ENCODE measurements at regions not wholly inside any gene's neighbourhood (a gene's known extent, or its start where the extent isn't known, plus 50 kb on each side); places are given as distances from the start of the nearest gene placed in this dataset.

DNA sequence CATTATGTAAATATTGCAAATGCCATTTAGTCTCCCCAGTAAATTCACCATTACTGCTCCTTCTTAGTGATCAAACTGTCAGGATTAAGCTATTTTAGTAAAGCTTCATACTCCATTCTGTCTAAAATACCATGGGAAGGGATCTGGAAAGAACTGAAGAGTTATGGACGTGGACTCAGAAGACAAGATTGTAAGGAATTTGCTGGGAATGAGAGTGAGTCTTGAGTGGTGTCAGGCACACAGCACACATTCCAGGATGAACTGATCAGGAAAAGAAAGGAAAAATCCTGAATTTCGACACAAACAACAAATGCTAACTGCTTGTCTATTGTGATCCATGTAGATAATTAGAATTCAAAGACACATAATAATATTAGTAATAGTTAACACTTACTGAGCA, 311.0 kb downstream of the CENPC start:
- no peaks in the 10 kb centered on the region for H3K9me3 ChIP-seq (ENCODE audit: low read length)
- BruUV-seq (replicated peaks) = no TSS peak

DNA sequence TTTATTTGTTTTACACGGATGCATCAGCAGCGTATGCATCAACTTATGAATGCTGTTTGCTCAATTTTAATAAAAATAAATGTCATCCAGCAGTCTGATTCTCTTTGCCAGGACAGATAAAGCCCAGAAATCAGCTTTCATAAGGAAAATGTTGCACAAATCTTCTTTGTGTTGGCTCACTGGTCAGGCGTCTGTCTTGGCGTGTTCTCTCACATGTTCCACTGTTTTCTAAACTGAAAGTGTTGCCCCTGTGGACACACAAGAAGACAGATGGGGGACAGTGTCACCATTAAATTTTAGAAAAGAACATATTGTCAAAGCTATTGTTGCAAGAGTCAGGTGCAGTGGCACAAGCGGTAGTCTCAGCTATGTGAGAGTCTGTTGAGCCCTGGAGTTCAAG, 316.2 kb downstream of the CENPC start:
- no peak for TF ChIP-seq EZH2phosphoT487 (IDR thresholded peaks at IDR 0.05; ENCODE audit: borderline replicate concordance, low read depth, low read length)
- TF ChIP-seq, protein P1, sequence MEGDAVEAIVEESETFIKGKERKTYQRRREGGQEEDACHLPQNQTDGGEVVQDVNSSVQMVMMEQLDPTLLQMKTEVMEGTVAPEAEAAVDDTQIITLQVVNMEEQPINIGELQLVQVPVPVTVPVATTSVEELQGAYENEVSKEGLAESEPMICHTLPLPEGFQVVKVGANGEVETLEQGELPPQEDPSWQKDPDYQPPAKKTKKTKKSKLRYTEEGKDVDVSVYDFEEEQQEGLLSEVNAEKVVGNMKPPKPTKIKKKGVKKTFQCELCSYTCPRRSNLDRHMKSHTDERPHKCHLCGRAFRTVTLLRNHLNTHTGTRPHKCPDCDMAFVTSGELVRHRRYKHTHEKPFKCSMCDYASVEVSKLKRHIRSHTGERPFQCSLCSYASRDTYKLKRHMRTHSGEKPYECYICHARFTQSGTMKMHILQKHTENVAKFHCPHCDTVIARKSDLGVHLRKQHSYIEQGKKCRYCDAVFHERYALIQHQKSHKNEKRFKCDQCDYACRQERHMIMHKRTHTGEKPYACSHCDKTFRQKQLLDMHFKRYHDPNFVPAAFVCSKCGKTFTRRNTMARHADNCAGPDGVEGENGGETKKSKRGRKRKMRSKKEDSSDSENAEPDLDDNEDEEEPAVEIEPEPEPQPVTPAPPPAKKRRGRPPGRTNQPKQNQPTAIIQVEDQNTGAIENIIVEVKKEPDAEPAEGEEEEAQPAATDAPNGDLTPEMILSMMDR (conservative IDR thresholded peaks at IDR 0.05; ENCODE audit: low read length) = no peak
- BruUV-seq (replicated peaks) = no TSS peak
- Histone ChIP-seq H3K4me1 (ENCODE audit: insufficient read depth, low read length, poor library complexity, severe bottlenecking) (no peaks in the 10 kb centered on the region), H3K36me3 (ENCODE audit: insufficient read depth, low read length) (no peaks in the 10 kb centered on the region), H3K79me2 (ENCODE audit: insufficient read depth, low read depth, low read length) (no peaks in the 10 kb centered on the region), H3K4me3 (ENCODE audit: low read depth, low read length, poor library complexity, severe bottlenecking) (no peak overlapping the region), H3K4me2 (ENCODE audit: low read length) (no peak overlapping the region), H3K9me2 (ENCODE audit: insufficient read depth, low read length) (no peaks in the 10 kb centered on the region), H4K20me1 (ENCODE audit: insufficient read depth, low read length) (no peaks in the 10 kb centered on the region), H3K27ac (ENCODE audit: low read depth, low read length, poor library complexity, severe bottlenecking) (no peak overlapping the region), H3K9me3 (ENCODE audit: low read length) (no peaks in the 10 kb centered on the region), H2AFZ (ENCODE audit: low read length) (no peak overlapping the region)
- no peak for DNase-seq (ENCODE audit: low spot score)
- ChIA-PET POLR2A (no interaction called here), CTCF (ENCODE audit: unreplicated experiment) (no interaction called here)
- intact Hi-C loops (cut with micrococcal nuclease; ENCODE audit: unreplicated experiment) = no loop called here

More for the DNA sequence above, 311.0 kb downstream of the CENPC start:
- Histone ChIP-seq H3K36me3 (ENCODE audit: insufficient read depth, low read length) (no peaks in the 10 kb centered on the region), H3K4me3 (ENCODE audit: low read depth, low read length, poor library complexity, severe bottlenecking) (no peak overlapping the region), H3K4me1 (ENCODE audit: insufficient read depth, low read length, poor library complexity, severe bottlenecking) (no peaks in the 10 kb centered on the region), H3K27ac (ENCODE audit: low read depth, low read length, poor library complexity, severe bottlenecking) (no peak overlapping the region), H3K4me2 (ENCODE audit: low read length) (no peak overlapping the region), H2AFZ (ENCODE audit: low read length) (no peak overlapping the region), H4K20me1 (ENCODE audit: insufficient read depth, low read length) (no peaks in the 10 kb centered on the region), H3K79me2 (ENCODE audit: insufficient read depth, low read depth, low read length) (no peaks in the 10 kb centered on the region), H3K9me2 (ENCODE audit: insufficient read depth, low read length) (no peaks in the 10 kb centered on the region)
- TF ChIP-seq EZH2phosphoT487 (IDR thresholded peaks at IDR 0.05; ENCODE audit: borderline replicate concordance, low read depth, low read length) = no peak
- TF ChIP-seq, protein P1 (conservative IDR thresholded peaks at IDR 0.05; ENCODE audit: low read length) = no peak
- ChIA-PET CTCF (ENCODE audit: unreplicated experiment) (no interaction called here), POLR2A (no interaction called here)
- DNase-seq (ENCODE audit: low spot score) = no peak
- intact Hi-C loops (cut with micrococcal nuclease; ENCODE audit: unreplicated experiment) = no loop called here

DNA sequence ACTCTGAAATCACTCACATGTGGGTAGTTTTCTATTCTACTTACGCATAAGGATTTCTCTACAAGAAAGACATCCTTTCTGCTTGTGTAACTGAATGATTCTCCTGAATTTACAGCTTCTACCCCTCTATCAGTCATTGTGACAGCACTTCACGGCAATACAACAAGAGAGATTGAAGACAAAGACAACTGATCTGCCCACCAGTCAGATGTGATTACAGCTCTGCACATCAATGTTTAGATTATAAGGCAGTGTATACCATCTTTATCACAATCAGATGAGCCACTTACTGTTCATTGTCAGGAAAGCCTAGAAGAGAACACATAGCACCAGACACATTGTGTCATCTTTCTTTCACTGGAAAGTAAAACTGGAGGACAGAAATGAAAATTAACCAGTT, 324.4 kb downstream of the CENPC start:
- TF ChIP-seq, protein P1 (conservative IDR thresholded peaks at IDR 0.05; ENCODE audit: low read length) = no peak
- TF ChIP-seq EZH2phosphoT487 (IDR thresholded peaks at IDR 0.05; ENCODE audit: borderline replicate concordance, low read depth, low read length) = no peak
- no peak overlapping the region for H3K4me2 ChIP-seq (ENCODE audit: low read length)
- H4K20me1 ChIP-seq (ENCODE audit: insufficient read depth, low read length) = no peaks in the 10 kb centered on the region
- no peak for DNase-seq (ENCODE audit: low spot score)
- H3K4me1 ChIP-seq (ENCODE audit: insufficient read depth, low read length, poor library complexity, severe bottlenecking) = no peaks in the 10 kb centered on the region
- H3K36me3 ChIP-seq (ENCODE audit: insufficient read depth, low read length) = no peaks in the 10 kb centered on the region
- no peak overlapping the region for H3K27ac ChIP-seq (ENCODE audit: low read depth, low read length, poor library complexity, severe bottlenecking)
- intact Hi-C loops (cut with micrococcal nuclease; ENCODE audit: unreplicated experiment) = no loop called here
- no peaks in the 10 kb centered on the region for H3K9me2 ChIP-seq (ENCODE audit: insufficient read depth, low read length)
- no peaks in the 10 kb centered on the region for H3K79me2 ChIP-seq (ENCODE audit: insufficient read depth, low read depth, low read length)
- ChIA-PET CTCF (ENCODE audit: unreplicated experiment) (no interaction called here), POLR2A (interaction anchor here (0.8 kb wide), 1 partner anchor 26 kb away, joined by 3 read pairs; no protein-coding TSS in a partner anchor)
- H3K9me3 ChIP-seq (ENCODE audit: low read length) = no peaks in the 10 kb centered on the region
- no TSS peak for BruUV-seq (replicated peaks)
- no peak overlapping the region for H3K4me3 ChIP-seq (ENCODE audit: low read depth, low read length, poor library complexity, severe bottlenecking)
- no peak overlapping the region for H2AFZ ChIP-seq (ENCODE audit: low read length)

Measured in OCI-LY7 (cell line).